ENCODE measurements at regions not wholly inside any gene's neighbourhood (a gene's known extent, or its start where the extent isn't known, plus 50 kb on each side); places are given as distances from the start of the nearest gene placed in this dataset.

DNA sequence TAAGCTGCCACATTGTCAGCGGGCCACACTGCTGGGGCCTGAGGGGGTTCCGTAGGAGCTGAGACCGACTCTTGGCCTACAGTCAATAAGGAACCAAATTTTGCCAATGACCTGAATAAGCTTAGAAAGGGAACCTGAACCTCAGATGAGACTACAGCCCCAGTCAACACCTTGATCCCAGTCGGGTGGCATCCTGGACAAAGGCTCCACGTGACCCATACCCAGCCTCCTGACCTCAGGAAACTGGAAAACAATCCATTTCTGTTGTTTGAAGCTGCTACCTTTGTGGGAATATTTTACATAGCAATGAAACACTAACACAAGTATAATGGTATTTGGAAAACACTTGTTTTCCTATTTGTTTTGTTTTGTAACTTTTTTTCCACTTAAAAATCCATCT, 179.9 kb upstream of the RALGAPA2 start:
- Histone ChIP-seq H3K27ac (no peak overlapping the region), H3K27me3 (replicated peaks) (no peaks in the 10 kb centered on the region), H3K36me3 (replicated peaks) (no peaks in the 10 kb centered on the region), H3K4me3 (ENCODE audit: low read depth, low read length) (no peak overlapping the region)
- in situ Hi-C loops (cut with HindIII; ENCODE audit: low pct_ligation_motif_present, low sequenced_read_pairs): no loop called here
- no peak for DNase-seq
- TF ChIP-seq, protein P1, sequence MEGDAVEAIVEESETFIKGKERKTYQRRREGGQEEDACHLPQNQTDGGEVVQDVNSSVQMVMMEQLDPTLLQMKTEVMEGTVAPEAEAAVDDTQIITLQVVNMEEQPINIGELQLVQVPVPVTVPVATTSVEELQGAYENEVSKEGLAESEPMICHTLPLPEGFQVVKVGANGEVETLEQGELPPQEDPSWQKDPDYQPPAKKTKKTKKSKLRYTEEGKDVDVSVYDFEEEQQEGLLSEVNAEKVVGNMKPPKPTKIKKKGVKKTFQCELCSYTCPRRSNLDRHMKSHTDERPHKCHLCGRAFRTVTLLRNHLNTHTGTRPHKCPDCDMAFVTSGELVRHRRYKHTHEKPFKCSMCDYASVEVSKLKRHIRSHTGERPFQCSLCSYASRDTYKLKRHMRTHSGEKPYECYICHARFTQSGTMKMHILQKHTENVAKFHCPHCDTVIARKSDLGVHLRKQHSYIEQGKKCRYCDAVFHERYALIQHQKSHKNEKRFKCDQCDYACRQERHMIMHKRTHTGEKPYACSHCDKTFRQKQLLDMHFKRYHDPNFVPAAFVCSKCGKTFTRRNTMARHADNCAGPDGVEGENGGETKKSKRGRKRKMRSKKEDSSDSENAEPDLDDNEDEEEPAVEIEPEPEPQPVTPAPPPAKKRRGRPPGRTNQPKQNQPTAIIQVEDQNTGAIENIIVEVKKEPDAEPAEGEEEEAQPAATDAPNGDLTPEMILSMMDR (IDR thresholded peaks at IDR 0.05; ENCODE audit: low read depth, low read length, missing control alignments): no peak

- Histone ChIP-seq H3K27ac (no peak overlapping the region), H3K4me3 (ENCODE audit: low read depth, low read length) (no peak overlapping the region), H3K36me3 (replicated peaks) (no peaks in the 10 kb centered on the region), H3K27me3 (replicated peaks) (no peaks in the 10 kb centered on the region)
- in situ Hi-C loops (cut with HindIII; ENCODE audit: low pct_ligation_motif_present, low sequenced_read_pairs): no loop called here
- TF ChIP-seq, protein P1 (IDR thresholded peaks at IDR 0.05; ENCODE audit: low read depth, low read length, missing control alignments): no peak
- DNase-seq: no peak
These were observed 178.3 kb upstream of the RALGAPA2 start for GRCh38 chr20:20890751-20891150.

DNA sequence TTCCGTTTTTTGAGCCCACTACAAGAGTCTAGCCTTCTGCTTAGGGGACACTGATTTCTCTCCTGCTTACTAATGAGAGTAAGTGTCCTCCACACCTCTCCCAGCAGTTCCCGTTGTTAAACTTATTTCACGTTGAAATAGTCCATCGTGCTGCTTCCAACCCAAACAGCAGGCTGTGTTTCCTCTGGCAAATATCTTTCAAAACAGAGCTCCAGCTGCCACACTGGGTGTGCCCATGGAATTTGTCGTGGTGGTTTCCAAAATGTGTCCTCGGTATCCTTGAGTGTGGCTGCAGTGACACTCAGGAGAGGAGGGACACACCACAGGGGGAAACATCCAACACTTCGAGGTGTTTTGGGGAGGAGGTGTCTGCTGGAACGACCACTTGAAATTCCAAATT, 176.5 kb upstream of the RALGAPA2 start:
- no peaks in the 10 kb centered on the region for H3K36me3 ChIP-seq (replicated peaks)
- in situ Hi-C loops (cut with HindIII; ENCODE audit: low pct_ligation_motif_present, low sequenced_read_pairs): no loop called here
- no peak overlapping the region for H3K4me3 ChIP-seq (ENCODE audit: low read depth, low read length)
- H3K27ac ChIP-seq: no peak overlapping the region
- DNase-seq: no peak
- no peaks in the 10 kb centered on the region for H3K27me3 ChIP-seq (replicated peaks)
- TF ChIP-seq, protein P1 (IDR thresholded peaks at IDR 0.05; ENCODE audit: low read depth, low read length, missing control alignments): no peak

- no peaks in the 10 kb centered on the region for H3K36me3 ChIP-seq (replicated peaks)
- TF ChIP-seq, protein P1 (IDR thresholded peaks at IDR 0.05; ENCODE audit: low read depth, low read length, missing control alignments): no peak
- DNase-seq: no peak
- H3K4me3 ChIP-seq (ENCODE audit: low read depth, low read length): no peak overlapping the region
- no peaks in the 10 kb centered on the region for H3K27me3 ChIP-seq (replicated peaks)
- H3K27ac ChIP-seq: no peak overlapping the region
- in situ Hi-C loops (cut with HindIII; ENCODE audit: low pct_ligation_motif_present, low sequenced_read_pairs): no loop called here
These were observed 175.8 kb upstream of the RALGAPA2 start for GRCh38 chr20:20888266-20888656.

DNA sequence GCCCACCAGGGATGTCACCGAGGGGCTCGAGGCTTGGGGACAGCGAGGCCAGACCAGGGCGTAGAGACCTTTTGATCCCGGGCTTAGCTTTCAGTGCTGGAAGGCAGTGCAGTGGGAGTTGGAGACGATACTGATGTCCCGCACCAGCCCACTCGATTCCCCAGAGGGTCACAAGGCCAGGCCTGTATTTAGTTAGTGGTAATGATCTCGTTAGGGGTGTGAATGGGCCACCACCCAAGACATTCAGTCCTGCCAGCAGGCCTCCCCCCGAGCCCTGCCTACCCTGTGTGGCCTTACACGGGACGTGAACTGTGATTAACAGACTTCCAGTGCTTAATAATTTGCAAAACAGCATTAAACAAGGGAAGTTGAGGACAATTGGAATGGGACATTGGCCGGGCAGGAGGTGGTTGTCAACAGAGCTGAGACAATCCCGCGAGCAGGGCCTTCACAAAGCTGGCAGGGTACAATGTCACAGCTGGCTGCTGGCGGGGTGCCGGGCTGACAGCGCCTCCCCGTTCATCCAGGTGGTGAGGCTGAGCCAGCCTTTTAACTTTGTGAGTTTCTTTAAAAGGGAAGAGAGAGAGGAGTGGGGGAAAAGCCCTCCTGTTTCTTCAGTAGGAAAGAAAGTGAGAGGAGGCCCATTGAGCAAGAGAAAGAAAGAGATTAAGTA, 175.3 kb upstream of the RALGAPA2 start:
- no peak for DNase-seq
- in situ Hi-C loops (cut with HindIII; ENCODE audit: low pct_ligation_motif_present, low sequenced_read_pairs): no loop called here
- H3K27ac ChIP-seq: no peak overlapping the region
- no peaks in the 10 kb centered on the region for H3K27me3 ChIP-seq (replicated peaks)
- TF ChIP-seq, protein P1 (IDR thresholded peaks at IDR 0.05; ENCODE audit: low read depth, low read length, missing control alignments): no peak
- H3K36me3 ChIP-seq (replicated peaks): no peaks in the 10 kb centered on the region
- no peak overlapping the region for H3K4me3 ChIP-seq (ENCODE audit: low read depth, low read length)

- Histone ChIP-seq H3K4me3 (ENCODE audit: low read depth, low read length) (no peak overlapping the region), H3K36me3 (replicated peaks) (no peaks in the 10 kb centered on the region), H3K27ac (no peak overlapping the region), H3K27me3 (replicated peaks) (no peaks in the 10 kb centered on the region)
- DNase-seq: no peak
- TF ChIP-seq, protein P1 (IDR thresholded peaks at IDR 0.05; ENCODE audit: low read depth, low read length, missing control alignments): no peak
- in situ Hi-C loops (cut with HindIII; ENCODE audit: low pct_ligation_motif_present, low sequenced_read_pairs): no loop called here
These were observed 169.4 kb upstream of the RALGAPA2 start for GRCh38 chr20:20881808-20882207.

Data from brain microvascular endothelial cell (primary cell).